SK-N-MC (cell line): ENCODE measurements at regions not wholly inside any gene's neighbourhood (a gene's known extent, or its start where the extent isn't known, plus 50 kb on each side); places are given as distances from the start of the nearest gene placed in this dataset.

Source experiments
- EZH2 ChIP-seq: fragments of 200-600 bp; sonication (generic); IDR thresholded peaks from one replicate; pipeline ENCODE4 v1.6.1; 2017; ENCODE audit warnings: antibody characterized with exemption
- FOXP2 ChIP-seq: optimal IDR thresholded peaks from 2 replicates; pipeline ENCODE3; 2011; ENCODE audit warnings: mild to moderate bottlenecking, moderate library complexity; ENCODE audit not compliant: insufficient read depth; ENCODE audit errors: extremely low read length, control extremely low read depth
- POLR2AphosphoS5 ChIP-seq: IDR thresholded peaks from 2 replicates; pipeline ENCODE4 v1.6.1; 2012; ENCODE audit warnings: mild to moderate bottlenecking, low read depth, low read length, borderline replicate concordance

GRCh38 chr7:156419782-156420181 lies 220.8 kb upstream of the RNF32 start:
- TF ChIP-seq POLR2AphosphoS5 (no peak), EZH2 (no peak), FOXP2 (no peak)
